NCI-H69 (cell line): ENCODE measurements at regions not wholly inside any gene's neighbourhood (a gene's known extent, or its start where the extent isn't known, plus 50 kb on each side); places are given as distances from the start of the nearest gene placed in this dataset.
A peak's percentile ranks its signal among the peaks of the same experiment; 100 is the strongest.

Source experiments
- DNase-seq: peaks from one replicate; lab custom pipeline; 2025; lab: John Stamatoyannopoulos, UW

DNA sequence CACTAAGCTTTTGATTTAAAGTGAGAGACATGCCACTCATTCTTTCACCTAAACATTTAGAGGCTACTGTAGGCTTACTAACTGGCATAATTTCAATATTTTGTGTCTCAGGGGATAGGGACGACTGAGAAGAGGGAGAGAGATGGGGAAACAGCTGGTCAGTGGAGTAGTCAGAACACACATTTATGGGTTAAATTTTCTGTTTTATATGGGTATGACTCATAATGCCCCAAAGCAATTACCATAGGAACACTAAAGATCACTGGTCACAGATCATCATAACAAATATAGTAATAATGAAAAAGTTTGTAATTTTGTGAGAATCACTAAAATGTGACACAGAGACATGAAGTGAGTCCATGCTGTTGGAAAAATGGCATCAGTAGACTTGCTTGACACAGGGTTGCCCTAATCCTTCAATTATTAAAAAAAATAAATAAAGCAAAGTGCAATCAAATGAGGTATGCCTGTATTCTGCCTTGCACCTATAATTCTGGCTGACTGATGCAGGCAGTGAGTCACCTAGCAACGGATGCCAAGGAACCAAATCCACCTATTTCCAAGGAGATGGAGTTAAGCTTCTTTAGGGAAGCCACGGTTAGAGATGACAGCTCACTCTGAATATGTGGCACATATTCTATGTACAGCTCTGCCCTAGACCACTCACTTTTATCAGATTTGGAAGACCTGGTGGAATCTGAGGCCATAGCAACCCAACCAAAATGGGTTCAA, 166.1 kb downstream of the MARCHF11 start:
- DNase-seq: peak; percentile 29

GRCh38 chr5:16009256-16009655, 170.3 kb downstream of the MARCHF11 start:
- no peak for DNase-seq

DNA sequence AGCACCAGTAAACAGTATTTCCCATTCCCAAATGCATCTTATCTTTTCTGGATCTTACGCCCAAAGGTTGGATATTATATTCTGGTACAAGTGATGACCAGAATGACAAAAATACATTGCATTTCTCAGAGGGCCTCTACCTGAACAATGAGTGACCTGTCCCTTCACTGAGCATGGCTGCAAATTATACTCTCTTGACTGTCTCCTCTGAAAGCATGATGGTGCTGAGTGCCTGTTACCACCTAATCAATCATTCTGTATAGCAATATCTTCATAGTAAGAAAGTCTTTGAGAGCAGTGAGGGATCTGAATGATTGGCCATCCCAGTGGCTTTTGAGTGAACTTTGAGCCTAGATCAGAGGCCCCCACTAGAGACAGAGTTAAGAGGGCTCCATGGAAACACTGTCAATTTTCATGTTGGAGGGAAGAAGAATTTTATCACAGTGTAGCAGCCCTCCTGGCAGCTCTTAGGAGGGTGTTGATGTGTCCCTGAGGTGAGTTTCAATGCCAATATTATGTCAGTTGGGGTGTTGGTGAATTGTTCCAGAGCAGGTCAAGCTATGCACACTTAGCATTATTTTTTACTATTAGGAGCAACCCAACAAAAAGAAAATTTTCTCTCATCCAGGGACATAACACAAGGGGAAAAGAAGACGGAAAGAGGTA, 171.7 kb downstream of the MARCHF11 start:
- no peak for DNase-seq

DNA sequence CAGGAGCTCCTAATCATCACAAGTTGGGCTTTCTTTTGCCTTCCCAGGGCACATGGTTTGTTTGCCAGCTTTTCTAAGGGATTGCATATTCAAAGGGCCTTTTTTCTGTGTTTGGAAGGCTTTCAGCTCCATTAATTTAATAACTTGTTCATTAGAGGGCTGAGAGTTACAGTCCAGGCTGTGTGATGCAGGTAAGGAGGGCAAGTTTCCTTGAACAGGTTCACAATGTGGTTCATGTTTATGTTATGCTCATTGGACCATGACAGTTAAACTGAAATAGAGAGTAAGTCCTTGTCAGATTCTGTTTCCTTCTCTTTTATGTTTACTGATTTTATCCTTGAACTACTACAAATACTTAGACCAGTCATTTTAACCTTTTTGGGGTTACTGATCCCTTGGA, 174.4 kb downstream of the MARCHF11 start:
- DNase-seq: no peak

- no peak for DNase-seq
Observed at GRCh38 chr5:16000056-16000455, 179.5 kb downstream of the MARCHF11 start.

- DNase-seq: peak; percentile 70
Observed at GRCh38 chr5:15995341-15996052, 184.1 kb downstream of the MARCHF11 start.

DNA sequence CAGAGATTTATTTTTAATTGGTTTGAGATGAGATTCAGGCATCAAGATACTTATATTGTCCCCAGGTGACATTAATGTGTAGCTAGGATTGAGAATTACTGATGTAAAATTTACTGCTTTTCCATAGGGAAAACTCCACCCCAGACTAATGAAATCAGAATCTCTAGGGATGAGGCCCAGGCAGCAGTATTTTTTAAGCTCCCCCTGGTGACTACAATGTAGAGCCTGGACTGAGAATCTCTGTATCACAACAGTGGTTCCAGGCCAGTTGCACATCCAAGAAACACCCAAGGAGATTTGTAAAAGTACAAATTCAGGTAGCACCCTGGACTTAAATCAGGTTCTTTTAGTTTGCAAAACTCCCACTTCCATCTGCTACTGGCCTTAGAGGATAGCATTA, 185.7 kb downstream of the MARCHF11 start:
- DNase-seq: peak; percentile 38

GRCh38 chr5:15993334-15993733, 186.3 kb downstream of the MARCHF11 start:
- DNase-seq: no peak

GRCh38 chr5:15992918-15993317, 186.7 kb downstream of the MARCHF11 start:
- DNase-seq: no peak

DNA sequence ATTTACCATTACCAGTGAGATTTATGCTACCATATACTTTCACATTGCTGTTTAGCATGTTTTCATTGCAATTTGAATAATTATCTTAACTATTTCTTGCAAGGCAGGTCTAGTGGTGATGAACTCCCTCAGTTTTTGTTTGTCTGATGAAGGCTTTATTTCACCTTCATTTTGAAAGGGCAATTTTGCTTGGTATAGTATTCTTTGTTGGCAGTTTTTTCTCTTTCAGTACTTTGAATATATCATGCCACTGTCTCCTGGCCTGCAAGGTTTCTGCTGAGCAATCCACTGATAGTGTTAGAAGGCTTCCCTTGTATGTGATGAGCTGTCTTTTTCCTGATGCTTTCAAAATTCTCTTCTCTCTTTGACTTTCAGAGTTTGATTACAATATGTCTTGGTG, 188.0 kb downstream of the MARCHF11 start:
- no peak for DNase-seq
